ENCODE measurements at regions not wholly inside any gene's neighbourhood (a gene's known extent, or its start where the extent isn't known, plus 50 kb on each side); places are given as distances from the start of the nearest gene placed in this dataset.

- no peak for DNase-seq
- in situ Hi-C loops (cut with MboI; ENCODE audit: low pct_unique_long_range_greater_than_20kb, low sequenced_read_pairs): no loop called here
These were observed 55.3 kb downstream of the CDKN2C start for GRCh38 chr1:51025374-51025773.

GRCh38 chr1:51032936-51033335 is 62.9 kb downstream of the CDKN2C start:
- DNase-seq: no peak
- in situ Hi-C loops (cut with MboI; ENCODE audit: low pct_unique_long_range_greater_than_20kb, low sequenced_read_pairs): no loop called here

GRCh38 chr1:51044199-51044598 is 57.8 kb upstream of the C1orf185 start:
- in situ Hi-C loops (cut with MboI; ENCODE audit: low pct_unique_long_range_greater_than_20kb, low sequenced_read_pairs): no loop called here
- no peak for DNase-seq

- in situ Hi-C loops (cut with MboI; ENCODE audit: low pct_unique_long_range_greater_than_20kb, low sequenced_read_pairs): no loop called here
- DNase-seq: peak; percentile 14
These were observed 57.2 kb upstream of the C1orf185 start for GRCh38 chr1:51044834-51045233.

- in situ Hi-C loops (cut with MboI; ENCODE audit: low pct_unique_long_range_greater_than_20kb, low sequenced_read_pairs): no loop called here
- DNase-seq: no peak
These were observed 54.0 kb upstream of the C1orf185 start for GRCh38 chr1:51048021-51048420.

- in situ Hi-C loops (cut with MboI; ENCODE audit: low pct_unique_long_range_greater_than_20kb, low sequenced_read_pairs): no loop called here
These were observed 53.4 kb upstream of the C1orf185 start for GRCh38 chr1:51048670-51049069.

More at GRCh38 chr1:51048670-51049069, 53.4 kb upstream of the C1orf185 start:
- DNase-seq: no peak

All from KBM-7 (cell line).